Hippocampal formation (tissue), 2 donors: ENCODE measurements at regions not wholly inside any gene's neighbourhood (a gene's known extent, or its start where the extent isn't known, plus 50 kb on each side); places are given as distances from the start of the nearest gene placed in this dataset.
"Not testable (repeated sequence)": the region's sequence is repeated elsewhere in the genome, so short reads cannot be mapped to it uniquely, and the experiment has no call there.

Experiments
- DNase-seq, 2 donors: peaks; one replicate each; lab custom pipeline; 2025; lab: John Stamatoyannopoulos, UW

DNA sequence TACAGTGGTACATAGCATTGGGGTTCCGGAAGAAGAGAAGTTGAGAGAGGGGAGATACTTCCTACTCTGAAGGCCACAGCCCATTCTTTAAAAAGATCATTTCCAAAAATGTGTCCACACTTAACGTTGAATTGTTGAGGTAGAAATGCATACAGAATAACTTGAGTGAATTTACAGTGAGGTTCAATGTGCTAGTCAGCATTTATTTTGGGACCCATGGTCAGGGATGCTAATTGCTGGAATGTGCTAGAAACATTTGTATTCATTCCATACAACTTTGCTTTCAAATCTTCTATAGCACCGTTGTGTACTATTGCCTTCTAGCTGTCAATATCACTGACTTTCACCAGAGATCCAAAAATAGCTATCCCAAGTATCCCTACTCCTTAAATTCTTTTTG, 325.9 kb downstream of the SATB2 start:
- DNase-seq, result no peak

GRCh38 chr2:199131136-199131655, 326.5 kb downstream of the SATB2 start:
- no peak for DNase-seq

DNA sequence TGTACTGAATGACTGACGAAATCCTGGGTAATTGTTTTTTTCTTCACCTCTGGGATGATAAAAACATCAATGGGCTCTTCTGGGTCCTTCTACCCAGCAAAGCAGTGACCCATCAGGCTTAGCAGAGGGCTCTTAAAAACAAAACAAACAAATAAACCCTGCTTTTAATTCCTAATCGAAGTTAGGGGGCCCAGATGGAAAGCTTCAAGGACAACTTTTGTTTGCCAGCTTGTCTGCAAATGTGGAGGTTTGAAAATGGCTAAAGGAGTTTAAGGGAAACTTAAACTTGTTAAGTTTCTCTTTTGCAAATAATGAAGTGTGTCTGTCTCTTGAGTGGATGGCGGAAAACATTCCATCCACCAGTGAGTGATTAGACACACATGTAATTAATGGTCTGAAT, 327.2 kb downstream of the SATB2 start:
- DNase-seq, result no peak

DNA sequence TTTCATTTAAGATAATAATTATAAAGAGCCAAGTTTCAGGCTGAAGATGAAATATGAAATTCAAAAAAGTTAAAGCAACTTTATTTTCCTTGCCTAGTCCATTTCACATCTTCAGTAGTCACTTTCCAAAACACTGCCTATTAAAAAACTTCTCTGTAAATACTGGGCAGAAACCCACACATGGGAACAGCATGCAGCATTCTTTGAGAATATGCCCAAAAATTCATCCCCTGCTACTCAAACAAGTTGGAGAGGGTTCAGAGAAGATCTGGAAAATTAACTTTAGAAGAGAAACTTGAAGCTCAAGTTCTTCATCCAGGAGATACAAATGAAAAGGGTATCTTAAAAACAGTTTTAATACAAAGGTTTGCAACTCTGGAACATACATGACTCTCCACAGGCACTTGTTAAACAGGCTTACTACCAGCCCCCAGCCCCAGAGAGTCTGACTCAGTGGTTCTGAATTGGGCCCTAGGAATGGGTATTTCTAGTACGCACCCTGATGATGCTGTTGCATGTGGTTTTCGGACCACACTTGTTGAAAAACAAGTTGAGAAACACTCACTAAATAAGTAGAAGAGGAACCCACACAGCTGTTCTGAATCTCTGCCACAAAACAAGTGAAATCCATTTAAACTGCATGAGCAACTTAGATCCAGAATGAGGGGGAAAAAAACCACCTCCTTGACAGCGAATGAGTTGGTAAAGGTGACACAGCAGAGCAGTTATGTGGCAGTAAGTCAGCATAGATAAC, 329.1 kb downstream of the SATB2 start:
- DNase-seq, result no peak

- no peak for DNase-seq
Observed at GRCh38 chr2:199119796-199120195, 337.9 kb downstream of the SATB2 start.

DNA sequence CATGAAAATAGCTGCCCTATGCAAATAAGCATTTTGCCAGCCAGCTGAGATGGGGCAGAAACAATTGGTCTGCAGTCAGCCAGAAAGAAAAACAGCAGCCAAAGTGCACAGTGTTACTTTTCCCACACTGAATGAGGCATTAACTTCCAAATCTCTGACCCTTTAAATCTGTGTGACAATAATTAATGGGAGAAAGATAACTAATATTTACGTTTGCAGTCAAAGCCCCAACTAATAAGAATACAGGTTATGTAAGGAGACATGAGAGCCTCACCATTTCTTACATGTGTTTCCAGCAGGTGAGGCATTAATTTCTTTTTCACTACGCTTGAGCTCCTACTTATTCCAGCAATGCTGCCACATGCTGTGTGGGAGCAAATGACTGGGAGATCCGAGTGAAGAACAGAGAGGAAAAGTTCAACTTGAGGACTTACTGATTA, 339.0 kb downstream of the SATB2 start:
- DNase-seq, result no peak

- DNase-seq, result no peak
Observed at GRCh38 chr2:199115169-199115568, 342.6 kb downstream of the SATB2 start.

DNA sequence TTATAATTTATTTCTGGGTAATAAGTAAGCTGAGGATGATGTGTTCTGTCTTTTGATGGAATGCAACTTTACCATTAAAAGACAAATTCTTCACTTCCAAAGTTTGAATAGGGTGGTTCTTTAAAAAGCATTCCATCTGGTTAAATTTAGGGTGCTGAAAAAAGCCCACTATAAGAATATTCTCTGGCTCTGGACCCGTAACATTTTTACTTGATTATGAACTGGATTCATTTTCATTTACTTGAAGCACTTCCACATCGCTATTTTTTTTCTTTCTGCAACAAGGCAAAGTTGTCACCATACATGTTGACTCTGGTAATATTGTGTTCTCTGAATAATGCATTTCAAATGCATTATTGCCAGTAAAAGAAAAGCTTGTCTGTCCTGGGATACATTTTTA, 344.6 kb downstream of the SATB2 start:
- DNase-seq, result no peak

GRCh38 chr2:199111458-199111857, 346.3 kb downstream of the SATB2 start:
- DNase-seq, result no peak

GRCh38 chr2:199108056-199108455, 349.7 kb downstream of the SATB2 start:
- no peak for DNase-seq

DNA sequence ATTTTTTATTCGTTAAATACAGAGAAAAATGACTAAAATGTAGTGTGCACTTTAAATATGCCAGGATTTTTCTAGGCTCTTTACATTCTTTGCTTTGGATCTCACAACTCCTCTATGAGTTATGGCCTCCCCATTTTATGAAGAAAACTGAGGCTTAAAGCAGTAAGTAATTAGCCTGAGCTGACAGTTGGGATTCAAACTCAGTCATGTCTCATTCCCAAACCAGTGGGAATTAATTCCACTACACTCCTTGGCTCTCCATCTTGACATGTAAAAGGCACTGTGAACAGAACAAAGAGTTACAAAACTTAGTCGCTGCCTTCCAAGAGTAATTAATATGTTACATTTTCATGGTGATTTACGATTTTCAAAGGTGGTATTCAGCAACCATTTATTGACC, 351.9 kb downstream of the SATB2 start:
- no peak for DNase-seq

- DNase-seq, result no peak
Observed at GRCh38 chr2:199101487-199101886, 356.3 kb downstream of the SATB2 start.

DNA sequence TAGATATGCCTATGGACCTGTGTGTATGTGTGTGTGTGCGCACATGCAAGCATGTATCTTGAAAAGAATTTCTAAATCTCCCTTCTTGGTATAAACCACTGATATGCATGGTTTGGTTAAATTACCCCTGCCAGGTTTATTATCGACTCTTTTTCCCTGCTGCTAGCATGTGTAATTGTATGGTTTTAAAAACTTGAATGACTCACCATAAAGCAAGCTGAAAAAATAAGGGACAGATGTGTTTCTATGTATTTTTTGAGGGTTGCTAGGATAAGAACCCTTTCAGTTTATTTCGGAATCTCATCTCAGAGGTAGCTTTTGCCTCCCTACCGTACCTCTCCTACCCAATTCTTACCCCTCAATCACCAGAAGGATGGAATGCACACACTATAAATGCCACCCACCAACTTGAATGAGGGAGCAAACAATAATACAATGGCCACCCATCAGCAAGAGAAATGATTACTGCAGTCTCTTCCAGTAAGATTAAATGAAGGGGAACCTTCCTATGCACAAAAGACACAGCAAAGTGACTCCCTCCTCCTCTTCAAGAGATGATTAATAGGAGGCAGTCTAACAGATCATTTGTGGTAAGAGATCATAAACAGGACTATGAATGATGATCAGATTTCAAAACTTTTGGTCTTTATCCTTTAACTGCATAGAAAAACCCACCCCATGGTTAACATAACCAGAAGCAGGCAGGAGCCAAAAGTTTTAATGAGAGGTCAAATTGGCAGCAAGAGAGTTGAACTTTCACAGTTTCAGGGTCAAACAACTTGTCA, 357.2 kb downstream of the SATB2 start:
- DNase-seq, result peak in 1 of 2 donors; percentile 7

DNA sequence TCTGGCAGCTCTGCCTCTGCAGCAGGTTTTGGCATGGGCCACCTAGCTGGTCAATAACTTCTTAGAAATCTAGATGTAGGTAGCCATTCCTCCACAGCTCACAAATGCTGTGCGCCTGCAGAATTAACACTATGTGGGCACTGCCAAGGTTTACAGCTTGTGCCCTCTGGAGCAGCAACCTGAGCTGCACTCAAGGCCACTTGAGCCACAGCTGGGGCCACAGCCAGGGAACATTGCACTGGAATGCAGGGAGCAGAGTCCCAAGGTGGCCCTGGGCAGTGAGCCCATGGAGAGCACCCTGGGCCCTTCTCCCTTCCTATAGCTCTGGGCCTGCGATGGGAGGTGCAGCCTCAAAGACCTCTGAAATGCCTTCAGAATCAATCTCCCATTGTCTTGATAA, 365.3 kb downstream of the SATB2 start:
- DNase-seq, result no peak

GRCh38 chr2:199085261-199085660, 372.5 kb downstream of the SATB2 start:
- no peak for DNase-seq

DNA sequence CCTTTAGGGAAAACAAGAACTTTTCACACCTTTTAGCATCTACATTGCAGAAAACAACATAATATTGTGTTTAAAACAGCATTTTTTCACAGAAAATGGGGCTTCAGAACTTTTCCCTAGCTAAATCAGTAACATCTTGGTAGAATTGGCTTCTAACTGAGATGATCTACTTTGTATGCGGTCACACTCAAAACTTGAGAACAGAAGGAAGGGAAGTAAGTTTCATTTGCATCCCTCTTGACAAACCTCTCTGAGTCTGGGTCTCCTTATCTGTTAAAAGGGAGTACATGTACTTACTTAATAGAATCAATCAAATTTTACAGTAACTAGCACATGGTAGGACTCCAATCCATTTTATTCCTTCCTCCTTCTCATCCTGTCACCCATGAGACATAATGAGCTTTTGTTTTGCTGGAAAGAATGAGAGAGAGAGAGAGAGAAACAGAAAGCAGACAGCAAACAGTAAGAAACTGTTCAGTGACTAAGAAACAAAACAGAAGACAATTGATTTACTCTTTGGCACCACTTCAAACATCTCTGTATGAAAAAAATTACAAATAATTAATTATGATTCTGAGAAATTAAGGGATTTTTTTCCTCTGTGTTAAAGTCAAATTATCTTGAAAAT, 387.3 kb downstream of the SATB2 start:
- DNase-seq, result peak in 1 of 2 donors; percentile 12

GRCh38 chr2:199064201-199064600, 393.5 kb downstream of the SATB2 start:
- no peak for DNase-seq

DNA sequence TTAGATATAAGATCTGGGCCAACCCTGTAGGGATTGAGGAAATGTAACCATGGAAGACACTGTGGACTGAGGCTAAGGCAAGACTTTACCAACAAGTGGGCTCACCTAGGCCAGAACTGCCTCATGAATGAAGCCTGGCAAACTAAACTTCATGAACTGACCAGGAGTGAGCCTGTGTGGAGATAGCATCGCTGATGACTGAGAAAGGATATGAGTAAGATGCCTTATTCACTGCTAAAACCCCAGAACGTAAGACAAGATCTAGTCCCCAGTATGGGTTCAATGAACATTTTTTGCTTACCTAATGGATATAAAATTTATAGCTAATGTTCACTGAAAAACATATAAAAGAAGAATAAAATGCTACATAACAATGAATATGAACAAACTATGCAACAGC, 399.8 kb downstream of the SATB2 start:
- DNase-seq, result no peak

GRCh38 chr2:199055336-199055735, 402.4 kb downstream of the SATB2 start:
- no peak for DNase-seq

- DNase-seq, result no peak
Observed at GRCh38 chr2:199042660-199043379, 414.9 kb downstream of the SATB2 start.

- DNase-seq, result no peak
Observed at GRCh38 chr2:199040522-199040921, 417.2 kb downstream of the SATB2 start.

- DNase-seq, result not testable (repeated sequence)
Observed at GRCh38 chr2:199033761-199034160, 424.0 kb downstream of the SATB2 start.
